AG04450 (cell line): ENCODE measurements at regions not wholly inside any gene's neighbourhood (a gene's known extent, or its start where the extent isn't known, plus 50 kb on each side); places are given as distances from the start of the nearest gene placed in this dataset.

Experiments used
- CTCF ChIA-PET: fragments of 300-600, 350-600 bp; formaldehyde crosslinking; extraction: SDS; loops from one replicate; lab custom pipeline; 2022; ENCODE audit warnings: antibody characterized with exemption, inconsistent platforms; lab: Charles Lee
- POLR2A ChIA-PET: fragments of 350-600 bp; formaldehyde crosslinking; extraction: SDS; loops from one replicate; lab custom pipeline; 2021; ENCODE audit warnings: antibody characterized with exemption, inconsistent platforms; lab: Yijun Ruan, JAX
- DNase-seq: peaks from one replicate; pipeline ENCODE4 v3.0.0-alpha.2; 2011; ENCODE audit warnings: low read depth, low spot score
- H3K27ac ChIP-seq: one replicate; pipeline ENCODE4 v1.5.1; 2012; ENCODE audit warnings: low read depth, low read length, control low read depth
- H3K27me3 ChIP-seq: one replicate; pipeline ENCODE4 v1.6.0; 2012; ENCODE audit warnings: low read length; ENCODE audit not compliant: control insufficient read depth, insufficient read depth
- H3K4me3 ChIP-seq: 2 replicates; pipeline ENCODE4 v1.5.1; 2011; ENCODE audit warnings: mild to moderate bottlenecking, low read depth, low read length, control low read depth
- H3K9me3 ChIP-seq: 2 replicates; pipeline ENCODE4 v1.5.1; 2012; ENCODE audit warnings: low read length; ENCODE audit not compliant: control insufficient read depth, insufficient read depth
- TF ChIP-seq, protein P1 (sequence below): IDR thresholded peaks from 2 replicates; pipeline ENCODE4 v1.5.1; 2011; ENCODE audit warnings: low read depth, low read length, control low read depth, inconsistent platforms

DNA sequence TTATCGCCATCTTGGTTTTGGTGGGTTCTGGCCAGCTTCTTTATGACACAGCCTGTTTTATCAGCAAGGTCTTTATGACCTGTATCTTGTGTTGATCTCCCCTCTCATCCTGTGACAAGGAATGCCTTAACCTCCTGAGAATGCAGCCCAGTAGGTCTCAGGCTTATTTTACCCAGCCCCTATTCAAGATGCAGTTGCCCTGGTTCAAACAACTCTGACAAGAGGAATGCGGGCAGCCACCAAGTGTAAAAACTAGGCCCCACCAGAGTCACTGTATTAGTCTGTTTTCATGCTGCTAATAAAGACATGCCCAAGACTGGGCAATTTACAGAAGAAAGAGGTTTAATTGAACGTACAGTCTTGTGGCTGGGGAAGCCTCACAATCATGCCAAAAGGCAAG is 671.3 kb downstream of the SORCS1 start:
- no peak for DNase-seq

DNA sequence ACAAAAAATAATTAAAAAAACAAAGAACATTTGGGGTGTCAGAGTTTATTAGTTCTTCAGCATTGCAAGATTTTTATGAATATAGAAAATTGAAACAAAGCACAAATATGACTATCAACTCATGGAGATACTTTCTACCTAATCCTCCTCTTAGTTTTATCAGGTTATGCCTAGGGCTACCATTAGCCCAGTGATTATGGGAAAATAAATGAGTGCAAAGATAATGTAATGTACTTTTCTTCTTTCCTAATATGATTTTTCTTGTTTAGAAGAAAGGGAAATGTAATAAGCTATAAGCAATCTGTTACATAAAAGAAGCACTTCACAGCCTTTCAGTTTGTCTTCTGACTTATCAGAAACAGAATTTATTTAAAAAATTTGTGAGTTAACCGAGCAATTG is 676.8 kb downstream of the SORCS1 start:
- CTCF ChIA-PET: no interaction called here

More for the DNA sequence above, 671.3 kb downstream of the SORCS1 start:
- H3K27ac ChIP-seq: no peak overlapping the region
- no peaks in the 10 kb centered on the region for H3K27me3 ChIP-seq
- TF ChIP-seq, protein P1, sequence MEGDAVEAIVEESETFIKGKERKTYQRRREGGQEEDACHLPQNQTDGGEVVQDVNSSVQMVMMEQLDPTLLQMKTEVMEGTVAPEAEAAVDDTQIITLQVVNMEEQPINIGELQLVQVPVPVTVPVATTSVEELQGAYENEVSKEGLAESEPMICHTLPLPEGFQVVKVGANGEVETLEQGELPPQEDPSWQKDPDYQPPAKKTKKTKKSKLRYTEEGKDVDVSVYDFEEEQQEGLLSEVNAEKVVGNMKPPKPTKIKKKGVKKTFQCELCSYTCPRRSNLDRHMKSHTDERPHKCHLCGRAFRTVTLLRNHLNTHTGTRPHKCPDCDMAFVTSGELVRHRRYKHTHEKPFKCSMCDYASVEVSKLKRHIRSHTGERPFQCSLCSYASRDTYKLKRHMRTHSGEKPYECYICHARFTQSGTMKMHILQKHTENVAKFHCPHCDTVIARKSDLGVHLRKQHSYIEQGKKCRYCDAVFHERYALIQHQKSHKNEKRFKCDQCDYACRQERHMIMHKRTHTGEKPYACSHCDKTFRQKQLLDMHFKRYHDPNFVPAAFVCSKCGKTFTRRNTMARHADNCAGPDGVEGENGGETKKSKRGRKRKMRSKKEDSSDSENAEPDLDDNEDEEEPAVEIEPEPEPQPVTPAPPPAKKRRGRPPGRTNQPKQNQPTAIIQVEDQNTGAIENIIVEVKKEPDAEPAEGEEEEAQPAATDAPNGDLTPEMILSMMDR: no peak
- no peaks in the 10 kb centered on the region for H3K9me3 ChIP-seq
- ChIA-PET CTCF (no interaction called here), POLR2A (no interaction called here)
- H3K4me3 ChIP-seq: no peak overlapping the region

GRCh38 chr10:106481598-106482275 is 682.8 kb downstream of the SORCS1 start:
- no peaks in the 10 kb centered on the region for H3K27me3 ChIP-seq
- CTCF ChIA-PET: no interaction called here
- no peak overlapping the region for H3K4me3 ChIP-seq
- H3K27ac ChIP-seq: no peak overlapping the region
- no peak for DNase-seq
- H3K9me3 ChIP-seq: no peaks in the 10 kb centered on the region; the same call in 1 of the 2 replicates
- TF ChIP-seq, protein P1: no peak
- POLR2A ChIA-PET: no interaction called here

More for the DNA sequence above, 676.8 kb downstream of the SORCS1 start:
- H3K4me3 ChIP-seq: no peak overlapping the region
- H3K27me3 ChIP-seq: no peaks in the 10 kb centered on the region
- no peaks in the 10 kb centered on the region for H3K9me3 ChIP-seq
- TF ChIP-seq, protein P1: no peak
- H3K27ac ChIP-seq: no peak overlapping the region
- POLR2A ChIA-PET: no interaction called here
- no peak for DNase-seq

DNA sequence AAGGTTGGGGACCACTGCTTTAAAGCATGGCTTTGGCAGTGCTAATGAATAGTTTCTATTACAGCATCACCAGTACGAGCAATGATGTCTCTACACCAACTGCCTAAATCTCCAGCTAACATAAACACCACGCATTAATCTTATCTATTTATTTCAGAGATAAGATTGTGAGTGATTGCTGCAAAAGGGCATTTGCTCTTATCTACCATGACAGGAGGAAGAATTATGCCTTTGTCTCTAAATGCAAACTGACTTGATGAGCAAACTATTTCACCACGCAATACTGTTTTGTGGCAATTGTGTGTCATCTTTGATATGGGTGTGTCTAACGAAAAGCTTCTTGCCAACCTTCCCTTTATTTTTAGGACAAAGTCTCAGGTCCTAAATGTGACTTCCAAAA is 684.9 kb downstream of the SORCS1 start:
- Histone ChIP-seq H3K4me3 (no peak overlapping the region), H3K27me3 (no peaks in the 10 kb centered on the region), H3K9me3 (no peaks in the 10 kb centered on the region; the same call in 1 of the 2 replicates), H3K27ac (no peak overlapping the region)
- POLR2A ChIA-PET: no interaction called here
- CTCF ChIA-PET: no interaction called here
- TF ChIP-seq, protein P1: no peak
- no peak for DNase-seq

GRCh38 chr10:106474876-106475275 is 689.6 kb downstream of the SORCS1 start:
- TF ChIP-seq, protein P1: no peak
- Histone ChIP-seq H3K27ac (no peak overlapping the region), H3K4me3 (no peak overlapping the region), H3K27me3 (no peaks in the 10 kb centered on the region), H3K9me3 (no peaks in the 10 kb centered on the region; the same call in 1 of the 2 replicates)
- POLR2A ChIA-PET: no interaction called here
- CTCF ChIA-PET: no interaction called here
- no peak for DNase-seq
